GM21381 (cell line): ENCODE measurements at regions not wholly inside any gene's neighbourhood (a gene's known extent, or its start where the extent isn't known, plus 50 kb on each side); places are given as distances from the start of the nearest gene placed in this dataset.

Experiments
- ATAC-seq: cut with Tn5 transposase; IDR thresholded peaks from one replicate; pipeline ENCODE4 v1.9.1; 2021; ENCODE audit warnings: mild to moderate bottlenecking, moderate library complexity; ENCODE audit not compliant: unreplicated experiment

GRCh38 chr14:94685166-94685581 lies 73.0 kb downstream of the SERPINA3 start:
- no peak for ATAC-seq

GRCh38 chr14:94682736-94683135 lies 70.5 kb downstream of the SERPINA3 start:
- no peak for ATAC-seq

- ATAC-seq, result no peak
Measured at GRCh38 chr14:94682061-94682516, 69.9 kb downstream of the SERPINA3 start.

GRCh38 chr14:94681300-94682060 lies 69.3 kb downstream of the SERPINA3 start:
- ATAC-seq, result no peak

- ATAC-seq, result no peak
Measured at GRCh38 chr14:94680862-94681288, 68.7 kb downstream of the SERPINA3 start.

GRCh38 chr14:94679937-94680861 lies 68.0 kb downstream of the SERPINA3 start:
- ATAC-seq, result no peak

GRCh38 chr14:94679106-94679810 lies 67.1 kb downstream of the SERPINA3 start:
- ATAC-seq, result no peak

GRCh38 chr14:94677747-94678146 lies 65.6 kb downstream of the SERPINA3 start:
- ATAC-seq, result no peak

GRCh38 chr14:94677213-94677612 lies 65.0 kb downstream of the SERPINA3 start:
- no peak for ATAC-seq

- no peak for ATAC-seq
Measured at GRCh38 chr14:94676495-94677185, 64.4 kb downstream of the SERPINA3 start.

GRCh38 chr14:94675036-94675435 lies 62.8 kb downstream of the SERPINA3 start:
- ATAC-seq, result no peak

- no peak for ATAC-seq
Measured at GRCh38 chr14:94673781-94674231, 61.6 kb downstream of the SERPINA3 start.
